Lung (tissue), 11 donors: ENCODE measurements at regions not wholly inside any gene's neighbourhood (a gene's known extent, or its start where the extent isn't known, plus 50 kb on each side); places are given as distances from the start of the nearest gene placed in this dataset.
"Not testable (repeated sequence)": the region's sequence is repeated elsewhere in the genome, so short reads cannot be mapped to it uniquely, and the experiment has no call there.

Experiments used
- ATAC-seq: fragments of 200-7000 bp; cut with Tn5 transposase; one replicate; pipeline ENCODE4 v1.9.1; 2020; ENCODE audit warnings: moderate number of reproducible peaks; ENCODE audit not compliant: insufficient read depth, low FRiP score
- DNase-seq, 3 donors: peaks; one replicate each; pipeline ENCODE4 v3.0.0-alpha.2; 2013 to 2017
- H3K27ac ChIP-seq, 2 donors: one replicate each; pipeline ENCODE4 v1.5.1; 2013; ENCODE audit warnings: mild to moderate bottlenecking in 2 of 2, moderate library complexity in 2 of 2, control low read depth in 1 of 2, inconsistent platforms in 1 of 2, low read depth in 1 of 2, low read length in 1 of 2
- H3K27me3 ChIP-seq, 3 donors: one replicate each; pipeline ENCODE4 v1.5.1; 2013; ENCODE audit warnings: low read length in 2 of 3; ENCODE audit not compliant: control insufficient read depth in 3 of 3, insufficient read depth in 3 of 3
- H3K36me3 ChIP-seq, 4 donors: one replicate each; pipeline ENCODE4 v1.5.1; 2013; ENCODE audit warnings: low read length in 4 of 4, mild to moderate bottlenecking in 1 of 4, moderate library complexity in 1 of 4; ENCODE audit not compliant: control insufficient read depth in 4 of 4, insufficient read depth in 4 of 4
- H3K4me1 ChIP-seq, 5 donors: one replicate each; pipeline ENCODE4 v1.5.1; 2013; ENCODE audit warnings: low read length in 5 of 5, mild to moderate bottlenecking in 2 of 5, moderate library complexity in 1 of 5; ENCODE audit not compliant: control insufficient read depth in 5 of 5, insufficient read depth in 5 of 5
- H3K4me3 ChIP-seq: one replicate; pipeline ENCODE4 v1.5.1; 2013; ENCODE audit warnings: mild to moderate bottlenecking, control low read depth, moderate library complexity
- H3K9ac ChIP-seq, 2 donors: one replicate each; pipeline ENCODE4 v1.5.1; 2013; ENCODE audit warnings: low read length in 2 of 2, control low read depth in 1 of 2; ENCODE audit not compliant: insufficient read depth in 1 of 2
- H3K9me3 ChIP-seq, 4 donors: one replicate each; pipeline ENCODE4 v1.5.1; 2013; ENCODE audit warnings: low read length in 3 of 4, mild to moderate bottlenecking in 1 of 4, moderate library complexity in 1 of 4; ENCODE audit not compliant: control insufficient read depth in 4 of 4, insufficient read depth in 3 of 4
- CTCF ChIP-seq: IDR thresholded peaks from 2 replicates; pipeline ENCODE4 v1.5.1; 2012; ENCODE audit warnings: mild to moderate bottlenecking; ENCODE audit errors: control extremely low read depth, extremely low read depth
- WGBS, 2 donors: extraction: QIAGEN DNeasy Blood & Tissue Kit; methylation state at CpG; one replicate each; pipeline ENCODE4 v1.1.7; 2013; 5-methylcytosine and 5-hydroxymethylcytosine counted together
- donor health status: control.
- donor health status: control.
- donor health status: Bipolar disorder and iron deficiency.
- donor health status: healthy.
- donor health status: DM: yes; HTN: yes; CAD: no.

GRCh38 chr1:219412772-219413171, 200.1 kb downstream of the ZC3H11B start:
- no peaks in the 10 kb centered on the region for H3K9me3 ChIP-seq
- WGBS, 2 donors, result 88 to 95% methylated on average over 3 of the region's 3 CpGs
- no peaks in the 10 kb centered on the region for H3K27me3 ChIP-seq
- no peak overlapping the region for H3K4me3 ChIP-seq
- H3K36me3 ChIP-seq, result no peaks in the 10 kb centered on the region
- H3K9ac ChIP-seq, result no peak overlapping the region
- H3K27ac ChIP-seq, result no peak overlapping the region
- TF ChIP-seq CTCF, result no peak
- no peak for DNase-seq
- ATAC-seq, result no peak
- H3K4me1 ChIP-seq, result peaks cover 0 to 14% (median 1%) of the 10 kb centered on the region in 5 donors

- DNase-seq, H3K9ac ChIP-seq: not testable (repeated sequence)
- 94 to 95% methylated on average over 6 to 18 of the region's 22 CpGs for WGBS, 2 donors
Observed at GRCh38 chr1:219410721-219411120, 202.2 kb downstream of the ZC3H11B start.

GRCh38 chr1:219405531-219406331, 207.2 kb downstream of the ZC3H11B start:
- no peak overlapping the region for H3K9ac ChIP-seq
- H3K27me3 ChIP-seq, result no peaks in the 10 kb centered on the region
- no peak overlapping the region for H3K4me3 ChIP-seq
- no peaks in the 10 kb centered on the region for H3K9me3 ChIP-seq
- no peak overlapping the region for H3K27ac ChIP-seq
- DNase-seq, result no peak
- WGBS, 2 donors, result 94 to 95% methylated on average over 6 of the region's 6 CpGs
- no peaks in the 10 kb centered on the region for H3K4me1 ChIP-seq
- no peaks in the 10 kb centered on the region for H3K36me3 ChIP-seq
- TF ChIP-seq CTCF, result no peak
- ATAC-seq, result no peak

More at GRCh38 chr1:219410721-219411120, 202.2 kb downstream of the ZC3H11B start:
- not testable (repeated sequence) for H3K27ac ChIP-seq, H3K36me3 ChIP-seq, ATAC-seq, H3K9me3 ChIP-seq, H3K27me3 ChIP-seq, H3K4me3 ChIP-seq
- H3K4me1 ChIP-seq, result peaks cover 0 to 14% (median 0%) of the 10 kb centered on the region in 5 donors

- H3K9me3 ChIP-seq, result no peaks in the 10 kb centered on the region
- no peak overlapping the region for H3K27ac ChIP-seq
- ATAC-seq, result no peak
- whole genome bisulfite sequencing, 2 donors, result 85 to 87% methylated on average over 1 of the region's 1 CpG
- no peak overlapping the region for H3K9ac ChIP-seq
- no peak for DNase-seq
- no peak overlapping the region for H3K4me3 ChIP-seq
- H3K36me3 ChIP-seq, result no peaks in the 10 kb centered on the region
- no peaks in the 10 kb centered on the region for H3K27me3 ChIP-seq
- TF ChIP-seq CTCF, result no peak
- no peaks in the 10 kb centered on the region for H3K4me1 ChIP-seq
Observed at GRCh38 chr1:219404629-219405028, 208.3 kb downstream of the ZC3H11B start.
